ENCODE measurements at regions not wholly inside any gene's neighbourhood (a gene's known extent, or its start where the extent isn't known, plus 50 kb on each side); places are given as distances from the start of the nearest gene placed in this dataset.

- H3K4me1 ChIP-seq (ENCODE audit: control insufficient read depth in 1 of 2, insufficient read depth in 2 of 2, low read length in 2 of 2) = no peaks in the 10 kb centered on the region
- H3K4me3 ChIP-seq (replicated peaks in 1 of 2; ENCODE audit: low read depth in 1 of 2, low read length in 2 of 2) = no peak overlapping the region
- DNase-seq (ENCODE audit: low read depth, low spot score) = no peak
- H3K36me3 ChIP-seq (ENCODE audit: control insufficient read depth in 1 of 2, insufficient read depth in 2 of 2, low read length in 2 of 2) = no peaks in the 10 kb centered on the region
- no peak for TF ChIP-seq FOSL1 (IDR thresholded peaks at IDR 0.05; ENCODE audit: low read depth)
- no peak for TF ChIP-seq MAX (IDR thresholded peaks at IDR 0.05)
- TF ChIP-seq ELF1 (IDR thresholded peaks at IDR 0.05; ENCODE audit: borderline replicate concordance, low read depth) = no peak
- no peak for TF ChIP-seq ZBTB33 (IDR thresholded peaks at IDR 0.05; ENCODE audit: extremely low read depth, insufficient replicate concordance, low read length)
- TF ChIP-seq SRF (IDR thresholded peaks at IDR 0.05; ENCODE audit: low read depth) = no peak
- TF ChIP-seq RAD21 (IDR thresholded peaks at IDR 0.05; ENCODE audit: low read depth) = no peak
- no peaks in the 10 kb centered on the region for H3K9me3 ChIP-seq (ENCODE audit: control insufficient read depth in 1 of 2, insufficient read depth in 1 of 2, low read depth in 1 of 2, low read length in 2 of 2)
- no peak overlapping the region for H3K9ac ChIP-seq (ENCODE audit: low read length)
- intact Hi-C loops (cut with micrococcal nuclease) = no loop called here
- no TSS peak for BruUV-seq (replicated peaks)
- H2AFZ ChIP-seq (ENCODE audit: low read depth, low read length, poor library complexity, severe bottlenecking) = no peak overlapping the region
- CTCF ChIA-PET = no interaction called here
- RAD21 ChIA-PET (ENCODE audit: low non-redundant PET in 1 of 2, low total read pairs in 2 of 2, uncharacterized antibody in 2 of 2, unreplicated experiment in 2 of 2) = no interaction called here
- H3K4me2 ChIP-seq (ENCODE audit: low read length) = no peak overlapping the region
- H4K20me1 ChIP-seq (ENCODE audit: insufficient read depth) = no peaks in the 10 kb centered on the region
- H3K27me3 ChIP-seq (ENCODE audit: insufficient read depth, low read length) = no peaks in the 10 kb centered on the region
- no peak overlapping the region for H3K27ac ChIP-seq (ENCODE audit: low read depth, low read length)
- ATAC-seq = no peak
- POLR2A ChIA-PET = no interaction called here
- H3K9me2 ChIP-seq (ENCODE audit: insufficient read depth) = no peaks in the 10 kb centered on the region
- H3K79me2 ChIP-seq (ENCODE audit: insufficient read depth, low read length) = no peaks in the 10 kb centered on the region
These were observed 171.5 kb upstream of the DUSP10 start for GRCh38 chr1:221913351-221913892.

- ATAC-seq = no peak
- no TSS peak for BruUV-seq (replicated peaks)
- Histone ChIP-seq H2AFZ (ENCODE audit: low read depth, low read length, poor library complexity, severe bottlenecking) (no peak overlapping the region), H3K4me1 (ENCODE audit: control insufficient read depth in 1 of 2, insufficient read depth in 2 of 2, low read length in 2 of 2) (no peaks in the 10 kb centered on the region), H3K9ac (ENCODE audit: low read length) (no peak overlapping the region), H3K27me3 (ENCODE audit: insufficient read depth, low read length) (no peaks in the 10 kb centered on the region), H3K9me2 (ENCODE audit: insufficient read depth) (no peaks in the 10 kb centered on the region), H3K4me2 (ENCODE audit: low read length) (no peak overlapping the region), H4K20me1 (ENCODE audit: insufficient read depth) (no peaks in the 10 kb centered on the region), H3K4me3 (replicated peaks in 1 of 2; ENCODE audit: low read depth in 1 of 2, low read length in 2 of 2) (no peak overlapping the region), H3K27ac (ENCODE audit: low read depth, low read length) (no peak overlapping the region), H3K36me3 (ENCODE audit: control insufficient read depth in 1 of 2, insufficient read depth in 2 of 2, low read length in 2 of 2) (no peaks in the 10 kb centered on the region), H3K79me2 (ENCODE audit: insufficient read depth, low read length) (no peaks in the 10 kb centered on the region), H3K9me3 (ENCODE audit: control insufficient read depth in 1 of 2, insufficient read depth in 1 of 2, low read depth in 1 of 2, low read length in 2 of 2) (no peaks in the 10 kb centered on the region)
- ChIA-PET RAD21 (ENCODE audit: low non-redundant PET in 1 of 2, low total read pairs in 2 of 2, uncharacterized antibody in 2 of 2, unreplicated experiment in 2 of 2) (no interaction called here), POLR2A (no interaction called here), CTCF (no interaction called here)
- intact Hi-C loops (cut with micrococcal nuclease) = no loop called here
- no peak for DNase-seq (ENCODE audit: low read depth, low spot score)
- TF ChIP-seq SIN3A (IDR thresholded peaks at IDR 0.05; ENCODE audit: low read depth) (no peak), YY1 (IDR thresholded peaks at IDR 0.05; ENCODE audit: extremely low read depth, insufficient replicate concordance, low read depth, low read length) (no peak)
These were observed 170.3 kb upstream of the DUSP10 start for GRCh38 chr1:221912230-221912629.

All from HCT116 (cell line).